Natural killer cell treated with Interleukin-12 subunit alpha and Interleukin-12 subunit beta and Interleukin-15 and Interleukin-18, amount 100 ng/mL, for 72 hours (primary cell): ENCODE measurements at regions not wholly inside any gene's neighbourhood (a gene's known extent, or its start where the extent isn't known, plus 50 kb on each side); places are given as distances from the start of the nearest gene placed in this dataset.
A peak's percentile ranks its signal among the peaks of the same experiment; 100 is the strongest.
"Not testable (repeated sequence)": the region's sequence is repeated elsewhere in the genome, so short reads cannot be mapped to it uniquely, and the experiment has no call there.

ENCODE experiments used
- ATAC-seq, 2 donors: fragments of 150-1000 bp; cut with Tn5 transposase in 1 of 2; sonication (Bioruptor Pico), chemical (Tn5 transposase) in 1 of 2; 2 replicates each; pipeline ENCODE4 v1.10.0; 2021
- DNase-seq: peaks from one replicate; pipeline ENCODE4 v3.0.0; 2022; ENCODE audit warnings: low spot score
- H3K27ac Mint-ChIP-seq, 2 donors: 1 replicate in 1 of 2; 2 replicates in 1 of 2; pipeline ENCODE4 v1.8.0; 2022; ENCODE audit warnings: mixed read lengths in 2 of 2, mild to moderate bottlenecking in 1 of 2, moderate library complexity in 1 of 2
- H3K27me3 Mint-ChIP-seq, 2 donors: 1 replicate in 1 of 2; 2 replicates in 1 of 2; pipeline ENCODE4 v1.8.0; 2022; ENCODE audit warnings: mixed read lengths in 2 of 2
- H3K36me3 Mint-ChIP-seq: one replicate; pipeline ENCODE4 v1.8.0; 2022; ENCODE audit warnings: mixed read lengths
- H3K4me1 Mint-ChIP-seq, 2 donors: 1 replicate in 1 of 2; 2 replicates in 1 of 2; pipeline ENCODE4 v1.8.0; 2022; ENCODE audit warnings: low read depth in 2 of 2, mixed read lengths in 2 of 2, mild to moderate bottlenecking in 1 of 2
- H3K4me3 Mint-ChIP-seq: one replicate; pipeline ENCODE4 v1.8.0; 2022; ENCODE audit warnings: mixed read lengths
- H3K9me3 Mint-ChIP-seq: 2 replicates; pipeline ENCODE4 v1.8.0; 2022; ENCODE audit warnings: mixed read lengths

DNA sequence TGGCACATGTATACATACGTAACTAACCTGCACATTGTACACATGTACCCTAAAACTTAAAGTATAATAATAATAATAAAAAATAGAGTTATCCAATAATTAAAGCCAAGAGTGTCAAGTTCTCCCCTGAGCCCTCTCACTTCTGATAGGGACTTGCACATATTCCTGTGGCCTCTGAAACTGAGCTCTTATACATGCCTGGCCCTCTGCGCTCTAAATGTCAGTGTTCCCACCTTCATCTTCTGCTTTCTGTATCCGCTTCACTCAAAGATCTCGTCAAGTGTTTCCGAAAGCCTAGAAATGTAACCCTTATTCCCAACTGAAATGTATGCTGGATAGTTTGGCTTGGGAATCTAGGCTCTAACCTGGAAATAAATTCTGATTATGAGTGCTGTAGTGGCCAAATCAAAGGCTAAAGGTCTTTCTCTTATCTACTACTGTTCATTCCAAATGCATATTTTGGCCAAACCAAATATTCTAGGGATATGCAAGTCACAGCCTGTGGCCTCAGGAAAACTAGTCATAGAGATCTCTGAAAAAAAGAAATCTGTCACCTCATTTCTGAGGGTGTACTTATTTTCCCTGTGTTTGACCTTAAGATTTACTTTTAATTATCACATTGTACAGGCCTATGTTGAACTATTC lies 99.5 kb upstream of the LYPLAL1 start:
- Mint-ChIP-seq H3K4me1 (no peaks in the 10 kb centered on the region), H3K27ac (no peak overlapping the region), H3K4me3 (no peak overlapping the region), H3K27me3 (no peaks in the 10 kb centered on the region), H3K36me3 (peaks cover 7% of the 10 kb centered on the region), H3K9me3 (peaks cover 14% of the 10 kb centered on the region)
- ATAC-seq, result no peak
- DNase-seq, result no peak

DNA sequence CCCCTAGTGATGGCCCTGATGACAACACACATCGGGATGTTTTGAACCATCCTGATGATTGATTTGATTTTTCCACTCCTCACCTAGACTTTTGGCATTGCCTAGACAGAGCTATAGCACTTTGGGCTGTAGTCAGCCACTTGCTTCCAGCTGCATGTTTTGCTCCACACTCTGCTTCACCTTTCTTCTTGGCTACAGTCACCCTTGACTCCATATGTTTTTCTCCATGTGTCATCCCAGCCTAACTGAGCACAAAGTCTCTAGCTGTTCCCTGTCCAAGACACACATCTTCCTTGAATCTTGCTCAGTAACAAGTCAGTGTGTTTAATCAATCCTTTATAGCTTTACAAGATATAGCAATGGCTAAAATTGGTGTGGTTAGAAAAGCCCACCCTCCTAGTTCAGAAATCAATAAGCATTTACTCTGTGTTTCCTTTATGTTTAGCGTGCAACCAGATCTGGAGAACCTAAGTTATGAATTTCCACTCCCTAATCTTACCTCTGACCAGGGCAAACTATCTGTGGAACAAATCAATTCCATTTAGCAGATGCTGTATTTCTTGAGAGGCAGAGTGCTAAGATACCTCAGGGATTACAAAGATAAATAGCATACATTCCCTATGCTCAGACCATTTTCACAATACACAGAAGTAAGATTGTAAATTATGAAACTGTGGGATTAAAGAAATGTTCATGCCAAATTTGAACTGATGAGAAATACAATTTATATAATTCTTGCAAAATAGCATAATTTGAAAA lies 98.4 kb upstream of the LYPLAL1 start:
- Mint-ChIP-seq H3K27me3 (no peaks in the 10 kb centered on the region), H3K9me3 (peaks cover 19% of the 10 kb centered on the region), H3K36me3 (peaks cover 7% of the 10 kb centered on the region), H3K27ac (no peak overlapping the region), H3K4me1 (no peaks in the 10 kb centered on the region), H3K4me3 (no peak overlapping the region)
- ATAC-seq (no peak), DNase-seq (no peak)

DNA sequence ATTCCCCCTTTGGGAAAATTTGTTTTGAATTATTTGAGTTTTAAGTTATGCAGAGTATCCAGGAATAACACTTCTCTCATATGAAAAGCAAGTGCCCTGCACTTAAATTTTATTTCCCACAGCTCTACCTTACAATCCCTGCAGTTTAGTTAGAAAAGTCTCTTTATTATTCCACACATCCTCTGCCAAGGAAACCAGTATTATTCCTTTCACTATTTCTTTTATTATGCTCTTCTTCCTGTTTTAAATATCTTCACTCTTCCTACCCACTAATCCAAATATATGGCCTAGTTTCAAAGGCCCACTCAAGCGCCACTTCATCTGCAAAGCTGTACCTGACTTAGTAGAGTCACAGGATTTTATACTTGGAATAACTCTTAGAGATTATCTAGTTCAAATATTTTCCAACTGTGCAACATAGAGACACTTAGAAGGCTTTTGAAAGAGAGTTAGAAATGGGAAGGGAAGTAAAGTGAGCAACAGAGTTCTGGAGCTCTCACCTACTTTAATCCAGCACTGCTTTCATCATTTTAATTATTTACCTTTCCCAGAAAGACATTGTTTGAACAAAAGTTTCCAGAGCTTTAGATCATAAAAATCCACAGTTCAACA lies 97.2 kb upstream of the LYPLAL1 start:
- no peak for ATAC-seq

DNA sequence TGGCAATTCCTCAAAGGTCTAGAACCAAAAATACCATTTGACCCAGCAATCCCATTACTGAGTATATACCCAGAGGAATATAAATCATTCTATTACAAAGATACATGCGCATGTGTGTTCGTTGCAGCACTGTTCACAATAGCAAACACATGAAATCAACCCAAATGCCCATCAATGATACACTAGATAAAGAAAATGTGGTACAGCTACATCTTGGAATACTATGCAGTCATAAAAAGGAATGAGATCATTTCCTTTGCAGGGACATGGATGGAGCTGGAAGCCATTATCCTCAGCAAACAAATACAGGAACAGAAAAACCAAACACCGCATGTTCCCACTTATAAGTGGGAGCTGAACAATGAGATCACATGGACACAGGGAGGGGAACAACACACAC lies 95.9 kb upstream of the LYPLAL1 start:
- H3K4me1 Mint-ChIP-seq, H3K27ac Mint-ChIP-seq, DNase-seq, ATAC-seq, H3K27me3 Mint-ChIP-seq, H3K36me3 Mint-ChIP-seq, H3K4me3 Mint-ChIP-seq: not testable (repeated sequence)
- peaks cover 12% of the 10 kb centered on the region for H3K9me3 Mint-ChIP-seq

More for the DNA sequence above, 97.2 kb upstream of the LYPLAL1 start:
- H3K4me1 Mint-ChIP-seq, result no peaks in the 10 kb centered on the region
- no peaks in the 10 kb centered on the region for H3K36me3 Mint-ChIP-seq
- no peak overlapping the region for H3K4me3 Mint-ChIP-seq
- no peaks in the 10 kb centered on the region for H3K27me3 Mint-ChIP-seq
- no peak overlapping the region for H3K27ac Mint-ChIP-seq
- H3K9me3 Mint-ChIP-seq, result peaks cover 12% of the 10 kb centered on the region
- DNase-seq, result no peak

DNA sequence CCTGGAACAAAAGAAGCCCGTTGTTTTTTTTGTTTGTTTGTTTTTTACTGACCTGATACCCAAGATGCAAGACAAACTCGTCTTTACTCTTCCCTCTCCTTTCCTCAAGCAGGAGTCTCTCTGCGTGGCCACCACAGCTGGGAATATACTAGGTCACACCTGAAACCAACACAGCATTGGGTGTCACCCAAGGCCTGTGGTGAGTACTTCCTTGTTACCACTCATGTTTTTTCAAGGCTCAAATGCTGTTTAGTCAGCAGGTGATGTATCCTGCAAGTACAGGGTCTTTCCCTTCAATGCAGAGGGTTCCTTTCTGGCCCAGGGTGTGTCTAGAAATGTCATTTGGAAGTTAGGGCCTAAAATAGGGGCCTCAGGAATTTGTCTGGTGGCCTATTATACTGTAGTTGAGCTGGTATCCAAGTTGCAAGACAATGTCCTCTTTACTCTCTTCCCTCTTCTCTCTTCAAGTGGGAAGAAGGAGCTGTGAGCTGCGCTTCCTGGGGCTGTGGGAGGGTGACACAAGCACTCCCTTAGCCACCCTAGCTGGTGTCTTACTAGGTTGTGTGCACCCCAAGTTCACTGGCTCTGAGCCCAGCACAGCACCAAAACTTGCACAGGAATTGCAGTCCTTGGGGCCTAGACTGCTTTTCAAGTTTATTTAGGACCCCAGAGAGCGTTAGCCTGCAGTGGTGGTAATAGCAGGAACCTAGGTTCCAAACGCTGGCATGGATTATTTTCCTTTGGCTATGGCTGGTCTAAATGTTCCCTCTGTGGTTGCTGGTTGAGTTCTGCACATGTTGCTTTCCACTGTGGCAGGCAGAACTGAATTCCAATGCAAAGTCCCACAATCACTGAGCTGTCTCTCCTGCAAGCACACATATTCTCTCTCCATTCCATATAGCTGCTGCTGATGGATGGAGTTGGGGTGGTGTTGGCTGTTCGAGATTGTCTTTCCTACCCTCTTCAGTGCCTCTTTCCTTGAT lies 91.4 kb upstream of the LYPLAL1 start:
- ATAC-seq (no peak), DNase-seq (no peak)
- Mint-ChIP-seq H3K4me3 (no peak overlapping the region), H3K4me1 (no peaks in the 10 kb centered on the region), H3K9me3 (peaks cover 23% of the 10 kb centered on the region), H3K27me3 (no peaks in the 10 kb centered on the region), H3K36me3 (no peaks in the 10 kb centered on the region), H3K27ac (no peak overlapping the region)

DNA sequence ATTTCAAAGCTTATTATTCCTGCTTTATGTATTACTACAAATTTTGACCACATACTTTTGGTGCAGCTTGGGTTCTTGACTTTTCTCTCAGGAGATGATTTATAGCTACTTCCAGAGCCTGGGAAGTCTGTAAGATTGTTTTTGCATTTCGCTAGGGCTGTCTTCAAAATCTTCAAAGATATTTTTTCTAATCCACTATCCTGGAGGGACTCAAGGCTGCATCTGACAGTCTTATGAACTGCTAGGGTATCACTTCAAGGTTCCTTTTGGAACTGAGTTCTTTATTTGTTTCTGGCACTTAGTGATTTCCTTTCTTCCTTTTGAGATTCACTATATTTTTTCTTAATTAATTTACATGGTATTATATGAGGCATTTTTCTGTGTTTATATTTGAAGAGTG lies 90.0 kb upstream of the LYPLAL1 start:
- H3K27ac Mint-ChIP-seq, result no peak overlapping the region

DNA sequence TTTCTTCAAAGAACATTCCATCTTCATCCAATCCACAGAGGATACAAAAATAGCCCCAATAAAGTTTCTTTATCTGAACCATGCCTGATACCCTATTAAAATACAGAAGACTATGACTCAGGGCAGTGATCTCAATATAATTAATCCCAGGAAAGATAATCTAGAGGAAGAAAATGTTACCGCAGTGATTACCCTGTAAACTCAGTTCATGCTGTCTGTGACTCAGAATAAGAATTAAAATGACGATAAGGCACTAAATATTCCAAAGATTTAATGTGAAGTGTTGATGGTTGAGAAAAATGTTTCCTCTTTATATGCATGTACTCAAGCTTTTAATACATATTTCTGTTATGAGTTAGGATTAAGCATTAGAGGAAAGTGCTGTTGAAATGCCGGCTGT lies 88.6 kb upstream of the LYPLAL1 start:
- Mint-ChIP-seq H3K4me3 (no peak overlapping the region), H3K27ac (no peak overlapping the region), H3K4me1 (no peaks in the 10 kb centered on the region), H3K36me3 (no peaks in the 10 kb centered on the region), H3K27me3 (no peaks in the 10 kb centered on the region), H3K9me3 (peaks cover 14% of the 10 kb centered on the region)
- DNase-seq (no peak), ATAC-seq (no peak)

More for the DNA sequence above, 90.0 kb upstream of the LYPLAL1 start:
- Mint-ChIP-seq H3K4me3 (no peak overlapping the region), H3K9me3 (peaks cover 20% of the 10 kb centered on the region), H3K4me1 (no peaks in the 10 kb centered on the region), H3K36me3 (no peaks in the 10 kb centered on the region), H3K27me3 (no peaks in the 10 kb centered on the region)
- DNase-seq (no peak), ATAC-seq (no peak)

DNA sequence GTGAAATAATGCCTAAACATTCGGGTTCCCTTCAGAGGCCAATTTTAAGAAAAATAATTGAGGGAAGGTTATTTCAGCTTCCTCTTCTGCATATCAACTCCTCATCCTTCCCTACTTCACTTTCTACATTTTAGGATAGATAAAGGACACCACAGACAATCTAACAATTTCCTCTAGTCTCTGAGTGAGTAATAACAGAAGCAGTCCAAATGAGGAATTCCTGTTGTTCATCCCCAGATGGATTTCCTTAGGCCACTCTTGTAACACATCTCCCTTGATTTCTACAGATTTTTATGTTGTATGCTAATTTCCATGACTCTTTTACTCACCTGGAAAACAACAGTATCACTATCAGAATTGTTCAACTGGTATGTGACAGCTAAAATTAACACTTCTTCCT lies 87.7 kb upstream of the LYPLAL1 start:
- H3K36me3 Mint-ChIP-seq, result no peaks in the 10 kb centered on the region
- H3K4me3 Mint-ChIP-seq, result no peak overlapping the region
- no peak for DNase-seq
- H3K4me1 Mint-ChIP-seq, result no peaks in the 10 kb centered on the region
- H3K27ac Mint-ChIP-seq, result no peak overlapping the region
- peaks cover 14% of the 10 kb centered on the region for H3K9me3 Mint-ChIP-seq
- H3K27me3 Mint-ChIP-seq, result no peaks in the 10 kb centered on the region
- ATAC-seq, result no peak

DNA sequence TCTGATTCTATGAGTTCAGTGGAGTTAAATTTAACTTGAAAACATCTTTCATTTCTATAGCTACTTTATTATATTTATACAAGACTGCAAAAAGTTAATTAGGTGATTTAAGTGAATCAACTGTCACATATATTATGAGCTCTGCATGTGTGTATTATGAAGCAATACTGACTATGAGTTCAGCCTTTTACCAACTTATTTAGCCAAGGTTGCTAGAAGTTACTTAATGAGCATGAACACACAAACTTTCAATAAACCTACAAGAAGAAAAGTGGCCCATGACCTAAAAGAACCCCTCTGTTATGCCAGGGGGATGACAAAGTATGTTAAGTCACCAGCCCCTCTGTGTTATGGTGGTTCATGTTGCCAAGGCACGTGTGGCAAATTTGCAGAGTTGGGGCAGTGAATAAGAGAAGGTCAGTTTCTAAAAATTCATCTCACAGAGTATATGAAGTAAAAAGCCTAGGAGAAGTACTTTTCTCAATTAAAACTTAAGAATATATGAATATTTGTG lies 86.7 kb upstream of the LYPLAL1 start:
- no peak for DNase-seq
- Mint-ChIP-seq H3K27ac (no peak overlapping the region), H3K4me3 (no peak overlapping the region), H3K4me1 (no peaks in the 10 kb centered on the region), H3K9me3 (peaks cover 14% of the 10 kb centered on the region), H3K36me3 (no peaks in the 10 kb centered on the region), H3K27me3 (no peaks in the 10 kb centered on the region)
- no peak for ATAC-seq

DNA sequence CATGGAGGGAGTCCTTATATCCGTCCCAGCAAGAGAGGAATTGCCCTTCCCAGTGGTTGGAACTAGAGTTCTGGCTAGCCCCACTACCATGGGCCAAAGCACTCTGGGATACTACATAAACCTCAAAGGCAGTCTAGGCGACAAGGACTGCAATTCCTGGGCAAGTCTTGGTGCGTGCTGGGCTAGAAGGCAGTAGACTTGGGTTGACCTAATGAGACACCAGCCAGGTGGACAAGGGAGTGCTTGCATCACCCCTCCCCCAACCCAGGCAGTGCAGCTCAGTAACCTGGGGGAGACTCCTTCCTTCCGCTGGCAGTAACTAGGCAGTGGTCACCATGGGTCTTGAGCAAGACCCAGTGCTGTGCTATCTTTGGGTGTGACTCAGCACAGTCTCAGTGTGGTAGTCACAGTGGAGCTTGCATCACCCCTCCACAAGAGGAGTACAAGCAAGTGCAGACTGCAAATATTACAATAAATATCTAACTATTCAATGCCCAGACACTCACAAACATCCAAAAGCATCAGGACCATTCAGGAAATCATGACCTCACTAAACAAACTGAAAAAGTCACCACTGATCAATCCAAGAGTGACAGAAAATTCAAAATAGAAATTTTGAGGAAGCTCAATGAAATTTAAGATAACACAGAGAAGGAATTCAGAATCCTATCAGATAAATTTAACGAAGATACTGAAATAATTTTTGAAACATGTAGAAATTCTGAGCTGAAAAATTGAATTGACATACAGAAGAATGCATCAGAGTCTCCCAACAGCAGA lies 84.7 kb upstream of the LYPLAL1 start:
- H3K9me3 Mint-ChIP-seq, result peaks cover 14% of the 10 kb centered on the region
- H3K4me3 Mint-ChIP-seq, result no peak overlapping the region
- ATAC-seq (peak in 1 of 2 donors; percentile 41), DNase-seq (no peak)
- H3K4me1 Mint-ChIP-seq, result no peaks in the 10 kb centered on the region
- H3K27me3 Mint-ChIP-seq, result no peaks in the 10 kb centered on the region
- no peaks in the 10 kb centered on the region for H3K36me3 Mint-ChIP-seq
- H3K27ac Mint-ChIP-seq, result no peak overlapping the region

DNA sequence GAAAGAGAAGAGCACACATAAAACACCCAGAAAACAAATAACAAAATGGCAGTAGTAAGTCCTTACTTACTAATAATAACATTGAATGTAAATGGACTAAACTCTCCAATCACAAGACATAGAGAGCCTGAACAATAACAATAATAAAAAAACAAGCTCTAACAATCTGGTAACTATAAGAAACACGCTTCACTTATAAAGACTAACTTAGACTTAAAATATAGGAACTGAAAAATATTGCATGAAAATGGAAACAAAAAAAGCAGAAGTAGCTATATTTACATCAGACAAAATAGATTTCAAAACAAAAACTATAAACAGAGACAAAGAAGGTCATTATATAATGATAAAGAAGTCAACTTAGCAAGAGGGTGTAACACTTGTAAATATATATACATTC lies 83.1 kb upstream of the LYPLAL1 start:
- no peaks in the 10 kb centered on the region for H3K27me3 Mint-ChIP-seq
- H3K4me3 Mint-ChIP-seq, result no peak overlapping the region
- H3K4me1 Mint-ChIP-seq, result no peaks in the 10 kb centered on the region
- ATAC-seq (no peak), DNase-seq (no peak)
- peaks cover 9% of the 10 kb centered on the region for H3K9me3 Mint-ChIP-seq
- no peaks in the 10 kb centered on the region for H3K36me3 Mint-ChIP-seq
- H3K27ac Mint-ChIP-seq, result no peak overlapping the region

DNA sequence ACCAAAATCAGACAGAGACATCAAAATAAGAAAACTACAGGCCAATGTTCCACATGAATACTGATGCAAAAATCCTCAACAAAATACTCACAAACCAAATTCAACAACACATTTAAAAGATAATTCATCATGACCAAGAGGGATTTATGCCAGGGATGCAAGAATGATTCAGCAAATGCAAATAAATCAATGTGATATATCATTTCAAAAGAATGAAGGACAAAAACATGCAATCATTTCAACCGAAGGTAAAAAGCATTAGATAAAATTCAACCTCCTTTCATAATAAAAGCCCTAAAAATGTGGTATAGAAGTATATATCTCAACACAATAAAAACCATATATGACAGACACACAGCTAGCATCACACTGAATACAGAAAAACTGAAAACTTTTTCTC lies 81.5 kb upstream of the LYPLAL1 start:
- no peak overlapping the region for H3K27ac Mint-ChIP-seq
- no peaks in the 10 kb centered on the region for H3K36me3 Mint-ChIP-seq
- H3K9me3 Mint-ChIP-seq, result peaks cover 6% of the 10 kb centered on the region
- H3K4me3 Mint-ChIP-seq, result no peak overlapping the region
- ATAC-seq, result no peak
- no peaks in the 10 kb centered on the region for H3K27me3 Mint-ChIP-seq
- DNase-seq, result no peak
- H3K4me1 Mint-ChIP-seq, result no peaks in the 10 kb centered on the region

DNA sequence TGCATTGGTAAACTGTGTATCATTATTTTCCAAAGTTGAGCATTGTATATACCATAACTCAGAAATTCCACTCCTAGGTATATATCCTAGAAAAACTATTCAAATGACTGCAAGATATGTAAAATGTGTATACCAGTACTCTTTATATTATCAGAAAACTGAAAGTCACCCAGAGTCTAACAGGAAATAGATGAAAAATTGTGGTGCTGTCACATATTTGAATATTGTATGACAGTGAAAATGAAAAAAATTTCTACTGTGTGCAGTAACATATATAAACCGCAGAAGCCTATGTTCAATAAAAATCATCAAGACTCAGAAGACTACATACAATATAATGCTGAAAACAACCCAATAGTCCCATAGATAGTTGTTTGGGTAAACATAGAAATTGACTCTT lies 74.4 kb upstream of the LYPLAL1 start:
- no peaks in the 10 kb centered on the region for H3K4me1 Mint-ChIP-seq
- DNase-seq (no peak), ATAC-seq (no peak)
- H3K4me3 Mint-ChIP-seq, result no peak overlapping the region
- H3K27me3 Mint-ChIP-seq, result no peaks in the 10 kb centered on the region
- H3K9me3 Mint-ChIP-seq, result peaks cover 6% of the 10 kb centered on the region
- no peak overlapping the region for H3K27ac Mint-ChIP-seq
- H3K36me3 Mint-ChIP-seq, result no peaks in the 10 kb centered on the region
